GM19240 (cell line): ENCODE measurements at regions not wholly inside any gene's neighbourhood (a gene's known extent, or its start where the extent isn't known, plus 50 kb on each side); places are given as distances from the start of the nearest gene placed in this dataset.

Experiments
- DNase-seq: peaks from one replicate; pipeline ENCODE4 v3.0.0; 2011; ENCODE audit warnings: low spot score; ENCODE audit not compliant: insufficient read length

DNA sequence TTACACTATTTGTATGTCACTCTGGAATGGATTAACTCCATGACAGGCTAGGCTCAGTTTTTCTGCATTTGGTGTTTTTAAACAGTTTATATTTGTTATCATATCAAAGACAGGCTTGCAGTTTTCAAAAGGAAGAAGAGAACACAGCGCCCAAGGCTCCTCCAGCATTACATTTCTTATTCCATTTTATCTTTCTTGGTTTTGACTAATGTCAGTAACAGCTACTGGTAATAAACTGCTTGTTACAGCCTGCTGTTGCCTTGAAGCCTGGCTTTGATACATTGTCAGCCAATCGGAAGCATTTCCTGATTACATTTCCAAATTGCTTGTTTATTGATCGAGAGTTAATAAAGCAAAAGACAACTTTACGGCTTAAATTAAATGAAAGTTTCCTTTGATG, 166.0 kb upstream of the MDFIC start:
- no peak for DNase-seq

DNA sequence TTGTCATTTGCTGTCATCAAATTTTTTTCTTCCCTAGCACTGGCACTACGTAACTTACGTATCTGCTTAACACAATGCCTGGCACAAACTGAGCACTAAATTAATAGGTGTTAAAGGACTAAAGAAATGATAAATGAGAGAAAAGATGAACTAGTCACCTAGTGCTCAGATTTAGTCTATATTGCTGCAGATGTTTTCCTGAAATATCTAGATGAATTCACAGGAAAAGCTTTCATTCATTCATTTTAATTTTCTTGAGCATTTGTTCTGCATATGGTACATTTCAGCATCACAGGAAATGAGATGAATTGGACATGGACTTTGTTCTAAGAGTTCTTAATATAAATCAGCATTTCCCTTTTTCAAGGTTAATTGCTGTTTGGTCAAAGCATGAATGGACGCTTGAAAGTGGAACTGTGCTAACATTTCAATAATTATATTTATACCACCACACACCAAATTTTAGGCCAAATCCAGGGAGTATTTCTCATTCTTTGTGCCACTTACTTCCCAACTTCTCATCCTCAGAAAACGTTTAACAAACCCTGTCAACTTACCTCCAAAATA, 163.2 kb upstream of the MDFIC start:
- no peak for DNase-seq

DNA sequence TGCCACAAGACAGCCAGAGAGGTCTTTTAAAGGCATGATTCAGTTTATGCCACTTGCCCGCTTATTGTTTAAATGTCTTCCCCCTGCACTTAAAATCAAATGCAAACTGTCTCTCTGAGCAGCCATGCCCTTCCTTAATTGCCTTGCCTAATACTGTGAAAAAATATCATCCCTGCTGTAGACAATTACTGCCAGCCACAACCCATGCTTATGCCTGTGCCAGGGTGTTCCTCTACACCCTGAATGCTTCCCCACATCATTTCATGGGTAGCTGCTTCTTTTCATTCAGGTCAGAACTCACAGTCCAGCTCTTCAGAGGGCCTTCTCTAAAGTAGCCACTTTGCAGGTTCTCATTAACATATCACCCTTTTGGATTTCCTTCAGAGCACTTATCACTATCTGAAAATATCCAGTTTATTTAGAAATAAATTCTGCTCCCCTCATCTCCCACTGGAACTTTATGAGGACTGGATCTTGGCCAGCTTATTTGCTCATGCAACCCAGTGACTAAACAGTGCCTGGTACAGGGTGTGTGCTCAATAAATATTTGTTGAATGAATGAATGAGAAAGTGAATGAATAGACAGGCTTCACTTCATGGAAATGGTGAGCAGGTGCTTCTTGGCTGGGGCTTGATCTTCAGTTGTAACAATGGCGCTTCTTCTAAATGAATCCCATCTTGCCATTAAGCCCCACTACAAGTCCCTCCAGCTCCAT, 162.4 kb upstream of the MDFIC start:
- DNase-seq: no peak

DNA sequence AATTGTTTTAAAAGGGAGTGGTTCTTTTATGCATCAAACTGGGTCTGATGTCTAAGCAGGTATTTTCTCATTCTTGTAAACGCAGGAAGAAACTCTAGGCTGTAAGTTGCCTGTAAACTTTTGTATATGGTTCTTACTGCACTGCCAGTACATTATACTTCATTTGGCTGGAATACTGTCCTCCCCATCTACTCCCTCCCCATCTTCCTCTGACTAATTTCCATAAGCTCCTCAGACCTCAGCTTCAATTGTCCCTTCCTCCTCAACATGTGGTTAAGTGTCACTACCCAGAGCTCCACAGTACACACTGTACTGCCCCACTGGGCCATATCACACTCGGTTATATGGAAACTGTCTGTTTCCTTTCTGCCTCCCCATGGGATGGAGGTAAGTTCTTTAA, 161.4 kb upstream of the MDFIC start:
- no peak for DNase-seq

DNA sequence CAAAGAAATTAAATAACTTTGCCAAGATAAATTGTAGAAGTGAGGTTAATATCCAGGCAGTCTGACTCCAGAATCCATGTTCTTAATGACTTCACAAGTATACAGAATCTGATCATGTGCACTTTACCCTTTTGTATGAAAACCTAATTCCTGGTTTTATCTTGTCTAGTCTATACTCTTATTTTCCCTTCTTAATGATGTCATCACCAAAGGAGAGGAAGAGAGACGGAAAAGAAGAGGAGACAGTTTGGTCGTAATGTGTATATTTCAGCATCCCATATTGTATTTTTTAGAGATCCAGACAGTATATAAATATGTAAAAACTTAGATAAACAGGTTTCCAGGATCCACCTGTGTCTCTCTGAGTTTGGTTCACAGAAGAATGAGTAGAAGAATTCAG, 159.9 kb upstream of the MDFIC start:
- no peak for DNase-seq

DNA sequence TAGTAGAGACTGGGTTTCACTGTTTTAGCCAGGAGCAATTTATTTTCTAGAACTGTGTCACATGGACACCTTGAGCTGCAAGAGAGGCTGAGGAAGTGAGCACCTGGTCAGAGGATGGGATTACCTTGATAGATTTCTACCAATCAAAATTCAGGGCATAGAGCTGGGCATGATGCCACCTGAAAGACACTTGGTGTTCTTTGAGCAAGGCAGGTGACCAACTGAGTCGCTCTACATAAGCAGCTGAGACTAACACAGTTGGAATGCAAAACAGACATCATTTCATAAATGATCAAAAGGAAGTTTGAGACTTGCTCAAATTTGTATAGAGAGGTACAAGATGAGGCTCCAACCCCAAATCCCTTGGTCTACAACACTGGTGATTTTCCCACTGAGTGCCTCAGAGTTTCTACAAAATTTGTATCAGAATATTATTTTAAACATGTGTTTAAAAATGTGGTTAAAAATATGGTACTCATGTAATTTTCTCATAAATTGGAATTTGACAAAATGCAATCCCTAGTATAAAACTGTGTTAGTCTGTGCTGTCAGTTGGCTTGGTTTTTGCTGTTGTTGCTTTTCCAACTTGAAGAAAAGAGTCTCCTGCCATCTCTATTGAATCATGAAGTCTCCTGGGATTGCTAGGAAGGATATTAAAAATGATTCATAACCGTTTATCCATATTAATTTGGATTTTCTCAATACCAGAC, 156.4 kb upstream of the MDFIC start:
- no peak for DNase-seq

DNA sequence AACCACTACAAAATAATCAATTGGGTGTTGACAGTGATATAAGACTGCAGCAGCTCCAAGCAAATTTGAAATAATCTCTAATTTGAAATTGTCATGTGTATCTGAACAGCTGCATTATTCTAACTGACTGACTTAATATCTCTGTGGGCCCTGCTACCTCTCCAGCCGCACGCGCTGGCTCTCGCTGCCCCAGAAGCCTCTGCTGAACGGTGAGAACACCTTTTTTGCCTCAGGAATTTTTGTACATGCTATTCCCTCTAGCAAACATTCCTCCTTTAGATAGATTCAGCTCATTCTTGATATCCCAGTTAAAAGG, 155.9 kb upstream of the MDFIC start:
- no peak for DNase-seq

DNA sequence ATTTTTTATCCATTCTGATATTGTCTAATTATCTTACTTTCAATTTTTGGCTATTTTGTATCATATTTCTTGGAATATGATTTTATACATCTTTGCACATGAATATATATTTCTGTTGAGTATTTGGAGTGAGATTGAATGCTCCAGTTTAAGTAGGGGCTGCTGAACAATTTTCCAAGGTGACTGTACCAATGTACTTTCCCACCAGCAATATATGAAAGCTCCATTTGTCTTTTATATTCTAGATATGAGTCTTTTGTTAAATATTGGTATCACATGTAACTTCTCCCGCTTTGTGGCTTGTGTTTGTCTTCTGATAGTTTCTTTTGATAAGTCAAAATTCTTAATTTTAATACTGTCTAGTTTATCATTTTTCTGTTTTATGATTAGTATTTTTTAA, 144.6 kb upstream of the MDFIC start:
- DNase-seq: no peak

DNA sequence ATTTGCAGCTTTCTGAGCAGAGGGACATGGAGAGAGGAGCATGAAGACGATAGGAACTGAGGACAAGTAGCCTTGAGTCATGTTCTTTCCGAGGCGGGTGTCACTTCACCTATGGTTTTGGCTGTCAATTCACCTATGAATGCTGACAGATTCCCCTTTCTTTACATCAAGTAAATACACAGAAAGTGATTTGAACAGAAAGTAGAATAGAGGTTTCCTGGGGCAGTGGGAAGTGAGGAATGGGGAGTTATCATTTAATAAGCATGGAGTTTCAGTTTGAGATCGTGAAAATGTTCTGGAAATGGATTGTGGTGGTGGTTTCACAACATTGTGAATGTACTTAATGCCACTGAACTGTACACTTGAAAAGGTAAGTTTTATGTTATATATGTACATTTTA, 138.4 kb upstream of the MDFIC start:
- no peak for DNase-seq

DNA sequence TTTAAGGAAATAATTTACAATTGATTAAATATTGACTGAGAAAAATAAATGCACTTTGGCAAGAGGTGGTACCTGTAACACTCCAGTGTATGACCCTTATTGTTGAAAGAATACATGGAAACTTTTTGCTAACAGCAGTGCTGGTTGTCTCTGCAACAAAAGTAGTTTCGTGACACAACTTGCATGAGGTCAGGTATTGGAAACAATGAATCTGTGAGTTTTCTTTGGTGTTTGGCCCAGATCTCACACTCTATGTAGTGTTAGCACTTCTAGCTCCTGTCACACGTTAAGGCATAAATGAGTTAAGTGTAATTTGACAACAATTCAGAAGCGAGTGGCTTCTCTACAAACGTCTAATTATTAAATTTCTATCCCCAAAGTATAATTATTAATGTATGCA, 137.7 kb upstream of the MDFIC start:
- DNase-seq: no peak

DNA sequence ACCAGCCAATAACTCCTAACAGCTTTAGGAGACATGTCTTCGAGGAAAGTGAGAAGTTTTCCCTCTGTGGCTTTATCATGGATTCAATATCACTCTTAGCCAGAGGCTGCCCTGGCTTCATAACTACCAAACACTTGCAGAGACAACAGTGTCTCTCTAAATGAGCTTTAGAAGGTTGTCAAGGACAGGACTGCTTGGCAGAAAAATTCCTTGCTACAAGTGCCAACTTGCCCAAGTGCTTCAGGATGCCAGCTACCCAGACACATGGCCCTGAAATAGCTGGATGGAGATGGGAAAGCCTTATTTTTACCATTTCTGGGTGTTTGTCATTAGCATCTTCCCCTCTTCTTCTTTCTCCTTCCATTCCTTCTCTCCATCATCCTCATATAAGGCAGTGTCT, 137.1 kb upstream of the MDFIC start:
- DNase-seq: no peak

DNA sequence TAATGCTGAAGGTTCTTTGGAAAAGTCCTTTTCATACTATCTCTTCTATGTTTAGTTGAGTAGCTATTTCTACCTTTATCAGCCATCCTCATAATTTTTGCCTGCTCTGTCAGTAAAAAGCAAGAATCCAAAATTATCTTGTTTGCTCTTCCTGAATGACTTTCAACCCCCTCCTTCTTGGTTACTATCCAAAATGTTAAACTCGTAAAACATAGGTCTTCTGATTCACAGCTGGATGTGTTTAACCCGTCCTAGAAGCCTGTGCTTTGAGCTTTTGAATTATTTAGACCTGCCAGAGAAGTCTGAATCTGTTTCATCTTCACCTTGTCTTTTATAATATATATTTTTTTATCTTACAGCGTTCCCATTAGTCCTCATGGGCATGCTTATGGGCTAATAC, 136.4 kb upstream of the MDFIC start:
- no peak for DNase-seq

DNA sequence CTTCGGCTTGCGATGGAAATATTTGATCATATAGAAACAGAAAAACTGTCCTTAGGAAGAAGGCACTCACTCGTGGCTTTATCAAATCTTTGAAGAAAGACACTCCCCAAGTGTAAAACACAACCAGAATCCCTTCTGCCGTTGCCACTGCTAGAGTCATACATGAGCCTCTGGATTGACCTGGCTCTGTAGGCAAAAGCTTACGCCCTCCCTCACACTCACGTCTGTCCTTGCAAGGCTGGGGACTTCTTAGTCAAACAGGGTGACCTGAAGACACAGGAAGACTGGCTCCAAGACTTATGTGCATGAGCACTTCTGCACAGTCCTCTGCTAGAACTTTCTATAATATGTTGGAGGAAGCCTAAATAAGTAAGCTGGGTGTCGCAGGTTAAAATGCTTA, 135.4 kb upstream of the MDFIC start:
- DNase-seq: no peak

DNA sequence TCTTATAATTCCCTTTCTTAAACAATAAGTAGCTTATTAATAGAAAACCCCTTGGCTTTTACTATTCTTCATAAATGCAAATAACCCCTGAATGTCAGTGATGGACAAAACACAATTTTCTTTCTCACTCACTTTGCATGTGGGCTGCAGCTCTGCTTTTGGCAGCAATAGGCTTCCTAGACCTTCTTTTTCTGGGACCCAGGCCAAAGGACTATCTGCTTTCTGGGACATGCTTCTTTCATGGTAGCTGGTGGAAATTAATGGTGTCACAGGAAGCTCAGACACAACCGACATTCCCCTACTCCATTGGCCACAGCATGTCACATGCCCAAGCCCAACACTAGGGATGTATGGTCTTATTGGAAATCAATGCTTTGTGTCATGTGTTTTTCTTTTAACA, 134.3 kb upstream of the MDFIC start:
- DNase-seq: no peak

DNA sequence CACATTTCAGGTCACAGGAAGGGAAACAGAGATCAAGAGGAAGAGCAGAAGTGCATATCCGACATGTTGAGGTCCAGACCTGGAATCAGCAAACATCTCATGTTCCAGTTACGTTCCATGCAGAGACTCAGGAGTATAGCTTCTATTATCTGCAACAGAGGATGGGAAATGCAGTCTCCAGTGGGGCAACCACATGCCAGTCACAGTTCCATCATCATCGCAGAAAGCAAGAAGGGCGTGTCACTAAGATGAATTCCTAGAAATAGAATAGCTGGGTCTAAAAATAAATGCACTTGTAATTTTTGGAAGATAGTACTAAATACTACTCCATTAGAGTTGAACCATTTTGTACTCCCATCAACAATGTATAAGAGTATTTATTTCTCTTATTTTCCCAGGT, 133.2 kb upstream of the MDFIC start:
- DNase-seq: no peak

DNA sequence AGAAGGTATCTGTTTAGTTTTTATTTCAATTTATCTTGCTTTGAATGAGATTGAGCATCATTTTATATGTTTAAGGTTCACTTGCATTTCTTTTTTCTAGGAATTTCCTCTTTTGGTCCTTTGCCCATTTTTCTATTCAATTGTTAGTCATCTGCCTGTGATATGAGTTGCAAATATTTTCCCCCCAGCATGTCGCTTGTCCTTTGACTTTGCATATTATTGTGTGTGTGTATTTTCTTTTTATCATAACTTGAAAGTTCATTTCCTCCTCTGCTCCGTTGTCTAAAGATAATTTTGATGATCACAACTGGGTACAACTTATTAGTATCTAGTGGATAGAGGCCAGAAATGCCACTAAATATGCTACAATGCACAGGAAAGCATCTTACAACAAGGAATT, 132.7 kb upstream of the MDFIC start:
- DNase-seq: no peak

DNA sequence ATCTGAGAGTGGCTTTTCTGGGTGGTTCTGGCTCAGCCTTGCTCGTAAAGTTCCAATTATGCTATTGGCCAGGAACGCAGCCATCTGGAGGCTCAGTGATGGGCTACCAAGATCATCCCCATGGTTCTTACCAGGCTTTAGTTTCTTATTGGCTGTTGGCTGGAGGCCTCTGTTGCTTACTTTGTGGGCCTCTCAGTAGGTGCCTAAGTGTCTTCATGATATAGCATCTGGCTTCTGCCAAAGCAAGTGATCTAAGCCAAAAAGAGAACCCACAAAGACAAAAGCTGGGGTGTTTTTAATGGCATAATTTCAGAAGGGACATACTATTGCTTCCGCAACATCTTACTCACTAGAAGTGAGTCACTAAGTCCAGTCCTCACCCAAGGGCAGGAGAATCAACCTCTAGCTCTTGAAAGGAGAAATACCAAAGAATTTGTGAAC, 132.0 kb upstream of the MDFIC start:
- DNase-seq: no peak

DNA sequence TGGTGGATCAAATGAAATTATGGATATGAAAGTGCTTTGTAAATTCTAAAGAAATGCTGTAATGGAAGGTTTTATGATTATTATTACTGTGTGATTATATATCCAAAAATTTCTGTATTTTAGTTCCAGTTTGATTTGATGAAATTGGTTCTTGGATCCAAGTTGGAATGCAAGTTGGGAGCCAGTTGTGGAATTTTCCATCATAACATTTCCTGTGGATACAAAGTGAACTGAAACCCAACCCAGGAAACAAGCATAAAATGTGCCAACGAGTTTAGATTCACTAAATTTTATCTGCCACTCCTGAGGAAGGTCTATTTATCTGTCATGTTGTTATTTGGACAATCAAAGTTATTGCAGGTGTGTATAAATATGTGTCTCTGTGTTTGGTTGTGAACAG, 131.4 kb upstream of the MDFIC start:
- no peak for DNase-seq

DNA sequence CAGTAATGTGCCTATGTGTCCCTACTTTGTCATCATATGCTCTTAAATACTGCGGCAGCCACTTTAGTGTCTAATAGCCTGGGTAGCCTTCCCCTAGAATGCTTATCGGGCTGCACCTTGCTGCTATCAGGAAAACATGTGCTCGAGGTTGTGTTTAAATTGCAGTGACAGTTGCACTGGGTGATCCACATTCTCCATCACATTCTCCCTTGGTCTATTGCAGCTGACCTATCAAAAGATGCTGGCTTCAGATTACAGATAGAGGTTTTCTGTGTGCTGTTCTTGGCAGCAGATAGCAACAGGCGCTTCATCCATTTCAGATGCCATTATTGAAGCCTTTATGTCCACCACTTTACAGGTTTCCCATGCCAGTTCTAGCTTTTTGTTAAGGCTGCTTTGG, 130.1 kb upstream of the MDFIC start:
- no peak for DNase-seq

DNA sequence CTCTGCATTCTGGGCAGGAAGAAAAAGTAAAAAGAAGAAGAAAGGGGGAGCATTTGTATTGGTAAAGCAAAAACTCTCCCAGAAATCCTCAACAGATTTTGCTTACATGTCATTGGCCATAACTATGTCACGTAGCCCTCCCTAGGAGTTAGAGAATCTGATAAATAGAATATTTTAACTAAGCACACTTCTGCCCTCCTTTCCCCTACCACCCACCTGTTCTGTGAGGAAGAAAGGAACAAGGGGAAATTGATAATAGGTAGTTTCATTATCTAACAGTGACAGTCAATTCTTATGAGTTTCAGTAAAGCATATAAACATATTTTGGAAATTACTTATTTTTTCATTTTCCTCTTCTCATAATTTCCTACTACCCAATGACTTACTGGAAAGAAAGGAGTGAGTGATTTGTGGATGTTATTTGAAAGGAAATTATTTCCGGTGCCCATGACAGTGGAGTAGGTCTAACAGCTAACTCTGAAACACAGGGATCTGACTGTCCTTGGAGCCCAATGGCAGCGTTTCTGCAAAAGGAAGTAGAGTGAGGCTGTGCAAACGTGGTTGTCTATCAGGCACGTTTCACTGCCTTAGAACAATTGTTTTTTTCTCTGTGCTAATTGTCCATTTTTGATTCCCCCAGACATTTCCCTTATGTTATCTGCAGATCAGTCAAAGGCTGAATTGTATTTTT, 128.6 kb upstream of the MDFIC start:
- no peak for DNase-seq

DNA sequence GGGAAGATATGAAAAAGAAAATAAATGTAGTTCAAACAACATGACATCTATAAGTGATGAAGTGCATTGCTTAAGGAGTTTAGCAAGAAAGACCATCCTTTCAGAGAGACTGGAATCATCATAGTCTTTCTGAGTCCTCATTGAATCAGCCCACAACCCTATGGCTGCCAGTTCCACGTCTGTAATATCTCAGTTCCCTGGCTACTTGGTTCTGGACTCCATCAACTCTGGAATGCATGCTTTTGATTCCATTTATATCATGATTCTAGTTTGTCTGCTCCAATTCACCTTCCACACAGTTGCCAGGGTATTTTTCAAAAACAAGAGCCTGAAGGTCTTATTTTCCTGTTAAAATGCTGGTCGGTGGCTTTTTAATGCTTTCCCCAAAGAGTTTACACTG, 126.4 kb upstream of the MDFIC start:
- DNase-seq: no peak

DNA sequence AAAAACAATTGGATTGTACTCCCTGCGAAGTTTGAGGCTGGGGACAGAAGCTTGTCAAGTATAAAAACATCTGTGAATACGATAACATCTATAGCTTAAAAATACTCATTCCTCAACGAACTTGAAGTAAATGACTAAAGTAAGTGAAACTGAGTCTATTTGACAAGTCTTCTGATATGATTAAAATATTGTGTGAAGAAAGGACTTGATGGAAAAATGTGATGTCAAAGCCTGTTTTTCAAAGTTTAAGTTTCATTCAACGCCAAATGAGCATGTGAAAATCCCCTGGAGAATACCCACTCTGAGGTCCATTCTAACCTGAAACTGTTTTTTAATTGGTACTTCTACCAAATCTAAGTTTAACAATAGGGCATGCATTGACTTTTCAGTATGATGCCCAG, 122.3 kb upstream of the MDFIC start:
- no peak for DNase-seq

DNA sequence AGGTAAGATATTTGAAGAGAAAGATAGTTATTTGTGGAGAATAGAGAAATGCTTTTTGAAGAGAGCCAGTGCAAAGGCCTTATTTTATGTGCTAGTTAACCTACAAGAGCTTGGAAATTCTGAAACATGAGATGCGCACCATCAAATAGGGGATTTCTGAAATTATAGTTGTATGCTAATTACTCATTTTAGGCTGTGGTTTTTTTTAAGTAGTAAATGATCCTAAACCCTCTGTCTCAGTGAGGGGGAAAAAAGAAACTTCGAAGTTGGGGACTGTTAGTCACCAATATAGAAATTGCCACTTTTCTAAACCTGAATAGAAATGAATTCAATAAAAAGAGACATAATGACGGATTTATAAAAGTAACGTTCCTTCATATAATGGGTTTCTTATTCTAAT, 119.3 kb upstream of the MDFIC start:
- DNase-seq: no peak
